ENCODE measurements at regions not wholly inside any gene's neighbourhood (a gene's known extent, or its start where the extent isn't known, plus 50 kb on each side); places are given as distances from the start of the nearest gene placed in this dataset.

DNA sequence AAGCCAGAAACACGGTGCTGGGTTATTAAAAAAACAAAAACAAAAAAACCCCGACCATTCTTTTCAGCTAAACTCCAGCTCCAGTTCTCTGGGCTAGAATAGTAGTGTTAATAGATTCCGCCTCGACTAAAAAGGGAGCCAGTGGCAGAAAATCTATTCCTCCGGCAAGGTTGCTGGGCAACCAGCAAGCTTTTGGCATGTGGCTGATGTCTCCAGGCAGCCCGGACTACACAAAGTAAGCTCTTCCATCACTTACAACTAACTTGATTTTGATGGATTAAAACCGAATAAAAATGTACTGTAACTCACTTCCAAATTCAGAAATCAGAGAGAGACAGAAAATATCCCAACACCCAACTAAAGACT, 126.4 kb upstream of the FOXN3 start:
- no peak overlapping the region for H3K27ac ChIP-seq (replicated peaks)
- H3K27me3 ChIP-seq (ENCODE audit: insufficient read depth, poor library complexity, severe bottlenecking) = no peaks in the 10 kb centered on the region
- no peak for TF ChIP-seq POLR2AphosphoS5 (IDR thresholded peaks at IDR 0.05; ENCODE audit: low read depth)
- no peak overlapping the region for H3K4me3 ChIP-seq (replicated peaks; ENCODE audit: insufficient read depth, low read length)
- DNase-seq (ENCODE audit: low read depth in 1 of 2, low spot score in 1 of 2) = no peak

- H3K27me3 ChIP-seq (ENCODE audit: insufficient read depth, poor library complexity, severe bottlenecking) = no peaks in the 10 kb centered on the region
- TF ChIP-seq, protein P1, sequence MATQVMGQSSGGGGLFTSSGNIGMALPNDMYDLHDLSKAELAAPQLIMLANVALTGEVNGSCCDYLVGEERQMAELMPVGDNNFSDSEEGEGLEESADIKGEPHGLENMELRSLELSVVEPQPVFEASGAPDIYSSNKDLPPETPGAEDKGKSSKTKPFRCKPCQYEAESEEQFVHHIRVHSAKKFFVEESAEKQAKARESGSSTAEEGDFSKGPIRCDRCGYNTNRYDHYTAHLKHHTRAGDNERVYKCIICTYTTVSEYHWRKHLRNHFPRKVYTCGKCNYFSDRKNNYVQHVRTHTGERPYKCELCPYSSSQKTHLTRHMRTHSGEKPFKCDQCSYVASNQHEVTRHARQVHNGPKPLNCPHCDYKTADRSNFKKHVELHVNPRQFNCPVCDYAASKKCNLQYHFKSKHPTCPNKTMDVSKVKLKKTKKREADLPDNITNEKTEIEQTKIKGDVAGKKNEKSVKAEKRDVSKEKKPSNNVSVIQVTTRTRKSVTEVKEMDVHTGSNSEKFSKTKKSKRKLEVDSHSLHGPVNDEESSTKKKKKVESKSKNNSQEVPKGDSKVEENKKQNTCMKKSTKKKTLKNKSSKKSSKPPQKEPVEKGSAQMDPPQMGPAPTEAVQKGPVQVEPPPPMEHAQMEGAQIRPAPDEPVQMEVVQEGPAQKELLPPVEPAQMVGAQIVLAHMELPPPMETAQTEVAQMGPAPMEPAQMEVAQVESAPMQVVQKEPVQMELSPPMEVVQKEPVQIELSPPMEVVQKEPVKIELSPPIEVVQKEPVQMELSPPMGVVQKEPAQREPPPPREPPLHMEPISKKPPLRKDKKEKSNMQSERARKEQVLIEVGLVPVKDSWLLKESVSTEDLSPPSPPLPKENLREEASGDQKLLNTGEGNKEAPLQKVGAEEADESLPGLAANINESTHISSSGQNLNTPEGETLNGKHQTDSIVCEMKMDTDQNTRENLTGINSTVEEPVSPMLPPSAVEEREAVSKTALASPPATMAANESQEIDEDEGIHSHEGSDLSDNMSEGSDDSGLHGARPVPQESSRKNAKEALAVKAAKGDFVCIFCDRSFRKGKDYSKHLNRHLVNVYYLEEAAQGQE (IDR thresholded peaks at IDR 0.05; ENCODE audit: insufficient replicate concordance, low read depth) = no peak
- no peak for TF ChIP-seq GABPA (IDR thresholded peaks at IDR 0.05; ENCODE audit: low read depth)
- TF ChIP-seq POLR2AphosphoS5 (IDR thresholded peaks at IDR 0.05; ENCODE audit: low read depth) = no peak
- TF ChIP-seq SPI1 (IDR thresholded peaks at IDR 0.05; ENCODE audit: borderline replicate concordance, low read depth) = no peak
- no peak for TF ChIP-seq CTCF (IDR thresholded peaks at IDR 0.05; ENCODE audit: insufficient read depth, low read length)
- no peak overlapping the region for H3K27ac ChIP-seq (replicated peaks)
- no peak for DNase-seq (ENCODE audit: low read depth in 1 of 2, low spot score in 1 of 2)
- no peak overlapping the region for H3K4me3 ChIP-seq (replicated peaks; ENCODE audit: insufficient read depth, low read length)
Measured at GRCh38 chr14:89542786-89543424, 125.9 kb upstream of the FOXN3 start.

- no peak for DNase-seq (ENCODE audit: low read depth in 1 of 2, low spot score in 1 of 2)
- no peak overlapping the region for H3K4me3 ChIP-seq (replicated peaks; ENCODE audit: insufficient read depth, low read length)
- no peak for TF ChIP-seq GABPA (IDR thresholded peaks at IDR 0.05; ENCODE audit: low read depth)
Measured at GRCh38 chr14:89540830-89541470, 123.9 kb upstream of the FOXN3 start.

GRCh38 chr14:89540009-89540829, 123.2 kb upstream of the FOXN3 start:
- H3K27ac ChIP-seq (replicated peaks) = no peak overlapping the region
- no peak overlapping the region for H3K4me3 ChIP-seq (replicated peaks; ENCODE audit: insufficient read depth, low read length)
- no peak for TF ChIP-seq GABPA (IDR thresholded peaks at IDR 0.05; ENCODE audit: low read depth)
- no peak for TF ChIP-seq CTCF (IDR thresholded peaks at IDR 0.05; ENCODE audit: insufficient read depth, low read length)
- no peak for TF ChIP-seq SPI1 (IDR thresholded peaks at IDR 0.05; ENCODE audit: borderline replicate concordance, low read depth)
- no peak for TF ChIP-seq POLR2AphosphoS5 (IDR thresholded peaks at IDR 0.05; ENCODE audit: low read depth)
- TF ChIP-seq, protein P1 (IDR thresholded peaks at IDR 0.05; ENCODE audit: insufficient replicate concordance, low read depth) = no peak
- no peaks in the 10 kb centered on the region for H3K27me3 ChIP-seq (ENCODE audit: insufficient read depth, poor library complexity, severe bottlenecking)
- no peak for DNase-seq (ENCODE audit: low read depth in 1 of 2, low spot score in 1 of 2)

More at GRCh38 chr14:89540830-89541470, 123.9 kb upstream of the FOXN3 start:
- Histone ChIP-seq H3K27ac (replicated peaks) (no peak overlapping the region), H3K27me3 (ENCODE audit: insufficient read depth, poor library complexity, severe bottlenecking) (no peaks in the 10 kb centered on the region)
